SK-N-SH treated with all-trans-retinoic acid at 6 μM for 48 hours (cell line): ENCODE measurements at regions not wholly inside any gene's neighbourhood (a gene's known extent, or its start where the extent isn't known, plus 50 kb on each side); places are given as distances from the start of the nearest gene placed in this dataset.

ENCODE experiments used
- BACH2 ChIP-seq: fragments of 250-450 bp; sonication (Bioruptor Pico); IDR thresholded peaks from 2 replicates; pipeline ENCODE4 v1.9.0; 2021; ENCODE audit warnings: mild to moderate bottlenecking, borderline replicate concordance
- ESRRG ChIP-seq: fragments of 250-450 bp; sonication (Bioruptor Pico); IDR thresholded peaks from 2 replicates; pipeline ENCODE4 v1.6.1; 2021; ENCODE audit warnings: mild to moderate bottlenecking
- TSHZ2 ChIP-seq: fragments of 250-450 bp; sonication (Bioruptor Pico); IDR thresholded peaks from 2 replicates; pipeline ENCODE4 v1.5.0; 2020; ENCODE audit warnings: mild to moderate bottlenecking, moderate library complexity
- ZNF8 ChIP-seq: fragments of 450-650 bp; formaldehyde crosslinking; IDR thresholded peaks from 2 replicates; pipeline ENCODE4 v1.5.0; 2020; ENCODE audit warnings: mild to moderate bottlenecking, moderate library complexity
- TF ChIP-seq, protein P1 (sequence below): fragments of 250-450 bp; sonication (Bioruptor Pico); IDR thresholded peaks from 2 replicates; pipeline ENCODE4 v1.8.0; 2020; ENCODE audit warnings: mild to moderate bottlenecking, moderate library complexity, borderline replicate concordance

- no peak for TF ChIP-seq ESRRG
- TF ChIP-seq, protein P1, sequence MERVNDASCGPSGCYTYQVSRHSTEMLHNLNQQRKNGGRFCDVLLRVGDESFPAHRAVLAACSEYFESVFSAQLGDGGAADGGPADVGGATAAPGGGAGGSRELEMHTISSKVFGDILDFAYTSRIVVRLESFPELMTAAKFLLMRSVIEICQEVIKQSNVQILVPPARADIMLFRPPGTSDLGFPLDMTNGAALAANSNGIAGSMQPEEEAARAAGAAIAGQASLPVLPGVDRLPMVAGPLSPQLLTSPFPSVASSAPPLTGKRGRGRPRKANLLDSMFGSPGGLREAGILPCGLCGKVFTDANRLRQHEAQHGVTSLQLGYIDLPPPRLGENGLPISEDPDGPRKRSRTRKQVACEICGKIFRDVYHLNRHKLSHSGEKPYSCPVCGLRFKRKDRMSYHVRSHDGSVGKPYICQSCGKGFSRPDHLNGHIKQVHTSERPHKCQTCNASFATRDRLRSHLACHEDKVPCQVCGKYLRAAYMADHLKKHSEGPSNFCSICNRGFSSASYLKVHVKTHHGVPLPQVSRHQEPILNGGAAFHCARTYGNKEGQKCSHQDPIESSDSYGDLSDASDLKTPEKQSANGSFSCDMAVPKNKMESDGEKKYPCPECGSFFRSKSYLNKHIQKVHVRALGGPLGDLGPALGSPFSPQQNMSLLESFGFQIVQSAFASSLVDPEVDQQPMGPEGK (CRISPR knock-in tag): no peak
- no peak for TF ChIP-seq BACH2 (CRISPR knock-in tag)
- no peak for TF ChIP-seq ZNF8 (CRISPR knock-in tag)
- no peak for TF ChIP-seq TSHZ2 (CRISPR knock-in tag)
These were observed 77.5 kb upstream of the STEAP1B start for GRCh38 chr7:22577470-22578001.
